ENCODE measurements at regions not wholly inside any gene's neighbourhood (a gene's known extent, or its start where the extent isn't known, plus 50 kb on each side); places are given as distances from the start of the nearest gene placed in this dataset.

- no peak overlapping the region for H4K8ac ChIP-seq (ENCODE audit: low read depth in 2 of 2, low read length in 2 of 2)
- H3K36me3 ChIP-seq (ENCODE audit: control insufficient read depth, insufficient read depth, low read length): no peaks in the 10 kb centered on the region
- no peak overlapping the region for H2BK15ac ChIP-seq (ENCODE audit: low read depth, low read length)
- H3K79me1 ChIP-seq (ENCODE audit: low read depth in 1 of 2, low read length in 2 of 2): no peaks in the 10 kb centered on the region
- in situ Hi-C loops (cut with MboI; ENCODE audit: low sequenced_read_pairs) (no loop called here), intact Hi-C loops (cut with micrococcal nuclease) (no loop called here), dilution Hi-C loops (cut with HindIII; ENCODE audit: low sequenced_read_pairs, unreplicated experiment) (no loop called here)
- H3K14ac ChIP-seq (replicated peaks; ENCODE audit: low read depth, low read length): no peak overlapping the region
- no TSS peak for BruUV-seq (replicated peaks)
- H3K27ac ChIP-seq (ENCODE audit: insufficient read depth, low read length): no peak overlapping the region
- WGBS, 2 experiments (ENCODE audit: extremely low coverage in 2 of 2, insufficient read length in 1 of 2): no CpG with 5 or more reads among the region's 1 CpG
- H3K18ac ChIP-seq (ENCODE audit: low read depth, low read length): no peak overlapping the region
- no peak overlapping the region for H4K91ac ChIP-seq (ENCODE audit: insufficient read depth, low read depth, low read length)
- no peaks in the 10 kb centered on the region for H4K20me1 ChIP-seq (ENCODE audit: insufficient read depth, low read length)
- H3K4me1 ChIP-seq (ENCODE audit: control insufficient read depth, insufficient read depth, low read length): no peaks in the 10 kb centered on the region
- H3K4me3 ChIP-seq (ENCODE audit: insufficient read depth, low read depth, low read length): no peak overlapping the region
- no peaks in the 10 kb centered on the region for H3K27me3 ChIP-seq (ENCODE audit: control insufficient read depth, insufficient read depth, low read length)
- ChIA-PET POLR2A (ENCODE audit: unreplicated experiment) (no interaction called here), CTCF (no interaction called here)
- no peak overlapping the region for H3K9ac ChIP-seq (ENCODE audit: low read depth, low read length)
- DNase-seq: no peak
- H3K4me2 ChIP-seq (ENCODE audit: low read depth, low read length): no peak overlapping the region
- no peak overlapping the region for H3K4ac ChIP-seq (ENCODE audit: low read depth, low read length)
- H2BK120ac ChIP-seq (ENCODE audit: low read depth, low read length): no peak overlapping the region
- H3K56ac ChIP-seq (ENCODE audit: extremely low read depth, insufficient read depth, low read length): no peak overlapping the region
- no peak overlapping the region for H2BK5ac ChIP-seq (ENCODE audit: low read depth, low read length, poor library complexity, severe bottlenecking)
- no peak overlapping the region for H2AK5ac ChIP-seq (ENCODE audit: low read depth, low read length)
- no peaks in the 10 kb centered on the region for H3K9me1 ChIP-seq (ENCODE audit: insufficient read depth, low read length)
- no peaks in the 10 kb centered on the region for H3K9me3 ChIP-seq (ENCODE audit: control insufficient read depth, insufficient read depth, low read length)
- no peak for ATAC-seq (ENCODE audit: low read depth)
- no peak overlapping the region for H2BK20ac ChIP-seq (ENCODE audit: low read depth, low read length)
- H2AK9ac ChIP-seq (replicated peaks; ENCODE audit: low read depth, low read length, poor library complexity): no peak overlapping the region
- H3K23ac ChIP-seq (ENCODE audit: low read depth, low read length): no peak overlapping the region
- no peak overlapping the region for H2AFZ ChIP-seq (replicated peaks; ENCODE audit: low read length, poor library complexity)
- TF ChIP-seq MXI1 (IDR thresholded peaks at IDR 0.05; ENCODE audit: borderline replicate concordance, low read depth, low read length) (no peak), MAFK (IDR thresholded peaks at IDR 0.05; ENCODE audit: low read depth, low read length) (no peak), SMC3 (IDR thresholded peaks at IDR 0.05; ENCODE audit: low read depth, low read length) (no peak), ELK1 (IDR thresholded peaks at IDR 0.05; ENCODE audit: borderline replicate concordance, low read depth, low read length) (no peak), CEBPB (IDR thresholded peaks at IDR 0.05; ENCODE audit: low read depth, low read length) (no peak), RCOR1 (IDR thresholded peaks at IDR 0.05; ENCODE audit: insufficient replicate concordance, low read length) (no peak), RFX5 (IDR thresholded peaks at IDR 0.05; ENCODE audit: low read depth, low read length) (no peak), CHD1 (IDR thresholded peaks at IDR 0.05; ENCODE audit: low read depth, low read length) (no peak), NFE2L2 (IDR thresholded peaks at IDR 0.05; ENCODE audit: low read depth, low read length) (no peak), BHLHE40 (IDR thresholded peaks at IDR 0.05; ENCODE audit: low read depth, low read length) (no peak), USF2 (IDR thresholded peaks at IDR 0.05; ENCODE audit: low read depth, low read length) (no peak), FOS (IDR thresholded peaks at IDR 0.05; ENCODE audit: low read depth, low read length) (no peak), POLR2A (IDR thresholded peaks at IDR 0.05; ENCODE audit: low read depth, low read length) (no peak), RAD21 (IDR thresholded peaks at IDR 0.05; ENCODE audit: low read length) (no peak), MAZ (IDR thresholded peaks at IDR 0.05; ENCODE audit: borderline replicate concordance, low read depth, low read length) (no peak)
- TF ChIP-seq, protein P1, sequence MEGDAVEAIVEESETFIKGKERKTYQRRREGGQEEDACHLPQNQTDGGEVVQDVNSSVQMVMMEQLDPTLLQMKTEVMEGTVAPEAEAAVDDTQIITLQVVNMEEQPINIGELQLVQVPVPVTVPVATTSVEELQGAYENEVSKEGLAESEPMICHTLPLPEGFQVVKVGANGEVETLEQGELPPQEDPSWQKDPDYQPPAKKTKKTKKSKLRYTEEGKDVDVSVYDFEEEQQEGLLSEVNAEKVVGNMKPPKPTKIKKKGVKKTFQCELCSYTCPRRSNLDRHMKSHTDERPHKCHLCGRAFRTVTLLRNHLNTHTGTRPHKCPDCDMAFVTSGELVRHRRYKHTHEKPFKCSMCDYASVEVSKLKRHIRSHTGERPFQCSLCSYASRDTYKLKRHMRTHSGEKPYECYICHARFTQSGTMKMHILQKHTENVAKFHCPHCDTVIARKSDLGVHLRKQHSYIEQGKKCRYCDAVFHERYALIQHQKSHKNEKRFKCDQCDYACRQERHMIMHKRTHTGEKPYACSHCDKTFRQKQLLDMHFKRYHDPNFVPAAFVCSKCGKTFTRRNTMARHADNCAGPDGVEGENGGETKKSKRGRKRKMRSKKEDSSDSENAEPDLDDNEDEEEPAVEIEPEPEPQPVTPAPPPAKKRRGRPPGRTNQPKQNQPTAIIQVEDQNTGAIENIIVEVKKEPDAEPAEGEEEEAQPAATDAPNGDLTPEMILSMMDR (conservative IDR thresholded peaks at IDR 0.05; ENCODE audit: low read depth, low read length): no peak
- no peak overlapping the region for H4K5ac ChIP-seq (ENCODE audit: low read depth, low read length)
Measured at GRCh38 chr12:84550518-84550917, 362.1 kb downstream of the SLC6A15 start.

Data from IMR-90 (cell line).